ENCODE measurements at regions not wholly inside any gene's neighbourhood (a gene's known extent, or its start where the extent isn't known, plus 50 kb on each side); places are given as distances from the start of the nearest gene placed in this dataset.
"Not testable (repeated sequence)": the region's sequence is repeated elsewhere in the genome, so short reads cannot be mapped to it uniquely, and the experiment has no call there.

GRCh38 chr2:129550536-129550935, 428.9 kb upstream of the RAB6C start:
- no peak for FAIRE-seq

- no peak for FAIRE-seq
These were observed 425.1 kb upstream of the RAB6C start for GRCh38 chr2:129554373-129554772.

DNA sequence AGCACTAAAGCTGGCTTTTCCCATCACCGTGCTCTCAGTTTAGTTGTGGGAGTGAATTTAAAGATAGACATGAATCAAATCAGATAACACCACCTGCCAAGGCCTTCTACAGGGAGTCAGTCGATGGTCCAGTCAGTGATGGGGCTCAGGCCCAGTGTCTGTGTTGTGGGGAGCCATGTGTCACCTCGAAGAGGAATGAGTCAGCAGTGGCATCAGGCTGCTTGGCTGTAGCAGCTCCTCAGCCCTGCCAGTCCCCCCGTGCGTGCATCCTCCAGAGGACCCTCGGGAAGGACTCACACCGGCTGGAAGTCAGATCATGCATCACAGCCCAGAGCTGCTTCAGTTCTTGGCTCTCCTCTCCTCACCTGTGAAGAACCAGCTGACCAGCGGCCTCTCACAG, 420.4 kb upstream of the RAB6C start:
- no peak for FAIRE-seq

DNA sequence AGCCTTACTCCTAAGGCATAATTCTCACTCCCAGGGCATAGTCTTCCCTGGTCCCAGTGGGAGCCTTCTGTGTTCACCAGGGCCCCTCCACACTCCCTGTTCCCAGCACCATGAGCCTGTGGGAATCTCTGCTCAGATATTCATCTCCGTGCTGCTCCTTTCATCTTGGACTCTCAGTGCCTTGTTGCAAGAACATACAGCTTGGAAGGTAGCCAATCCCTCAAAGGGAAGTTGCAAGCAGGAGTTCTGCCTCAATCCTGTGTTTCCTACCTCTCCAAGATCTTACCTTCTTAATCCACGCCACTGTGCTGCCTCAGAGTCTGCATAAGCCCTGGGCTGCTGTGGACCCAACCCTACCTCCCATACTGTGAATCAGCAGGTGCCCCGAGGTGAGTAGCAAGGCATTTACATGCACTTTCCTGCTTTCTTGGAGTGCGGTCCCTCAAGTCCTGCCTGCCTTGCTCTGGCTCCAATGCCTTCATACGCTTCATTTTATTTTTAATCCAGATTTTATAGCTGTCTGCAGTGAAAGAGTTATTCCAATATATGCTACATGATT, 413.8 kb upstream of the RAB6C start:
- no peak for FAIRE-seq

- not testable (repeated sequence) for FAIRE-seq
These were observed 408.7 kb upstream of the RAB6C start for GRCh38 chr2:129570812-129571211.

- FAIRE-seq, result no peak
These were observed 404.0 kb upstream of the RAB6C start for GRCh38 chr2:129575431-129575830.

- no peak for FAIRE-seq
These were observed 403.6 kb upstream of the RAB6C start for GRCh38 chr2:129575880-129576279.

- no peak for FAIRE-seq
These were observed 399.5 kb upstream of the RAB6C start for GRCh38 chr2:129580001-129580400.

GRCh38 chr2:129585760-129586159, 393.7 kb upstream of the RAB6C start:
- no peak for FAIRE-seq

GRCh38 chr2:129587426-129588064, 391.9 kb upstream of the RAB6C start:
- FAIRE-seq, result no peak

GRCh38 chr2:129604560-129604959, 374.9 kb upstream of the RAB6C start:
- no peak for FAIRE-seq

GRCh38 chr2:129605646-129606045, 373.8 kb upstream of the RAB6C start:
- no peak for FAIRE-seq

- FAIRE-seq, result no peak
These were observed 372.8 kb upstream of the RAB6C start for GRCh38 chr2:129606496-129607270.

DNA sequence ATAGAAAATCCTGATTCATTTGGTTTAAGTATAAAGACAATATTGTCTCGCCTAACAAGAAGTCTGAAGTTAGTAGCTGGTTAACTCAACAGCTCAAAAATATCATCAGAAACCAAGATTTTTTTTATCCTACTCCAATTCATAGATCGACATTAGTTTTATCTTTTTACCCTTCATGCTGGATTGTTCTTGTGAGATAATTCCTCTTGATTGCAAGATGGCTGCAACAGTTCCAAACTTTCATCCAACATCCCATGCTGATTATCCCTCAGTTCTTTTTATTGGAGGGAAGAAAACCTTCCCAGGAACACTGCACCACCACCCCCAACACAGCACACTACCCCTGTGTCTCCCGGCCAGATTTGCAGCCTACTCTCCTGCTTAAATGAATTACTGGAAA, 370.2 kb upstream of the RAB6C start:
- no peak for FAIRE-seq

- FAIRE-seq, result no peak
These were observed 368.7 kb upstream of the RAB6C start for GRCh38 chr2:129610766-129611165.

DNA sequence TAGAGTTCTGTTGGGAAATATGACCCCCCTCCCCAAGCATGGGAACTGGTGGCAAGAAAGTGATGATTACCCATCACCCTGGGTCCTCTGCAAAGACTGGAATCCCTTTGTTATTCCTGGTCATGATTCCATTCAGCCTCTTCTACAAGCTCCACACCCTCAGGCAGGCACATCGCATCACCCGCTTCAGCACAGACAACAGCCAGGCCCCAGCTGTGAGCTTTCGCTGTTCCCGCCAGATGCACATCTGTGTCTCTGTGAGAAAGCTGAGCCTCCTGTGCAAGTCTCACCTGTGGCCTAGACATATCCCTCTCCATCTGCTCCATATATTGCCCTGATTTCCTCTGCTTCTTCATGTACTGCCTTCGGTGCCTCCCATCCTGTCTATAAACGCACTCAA, 368.0 kb upstream of the RAB6C start:
- FAIRE-seq, result no peak

DNA sequence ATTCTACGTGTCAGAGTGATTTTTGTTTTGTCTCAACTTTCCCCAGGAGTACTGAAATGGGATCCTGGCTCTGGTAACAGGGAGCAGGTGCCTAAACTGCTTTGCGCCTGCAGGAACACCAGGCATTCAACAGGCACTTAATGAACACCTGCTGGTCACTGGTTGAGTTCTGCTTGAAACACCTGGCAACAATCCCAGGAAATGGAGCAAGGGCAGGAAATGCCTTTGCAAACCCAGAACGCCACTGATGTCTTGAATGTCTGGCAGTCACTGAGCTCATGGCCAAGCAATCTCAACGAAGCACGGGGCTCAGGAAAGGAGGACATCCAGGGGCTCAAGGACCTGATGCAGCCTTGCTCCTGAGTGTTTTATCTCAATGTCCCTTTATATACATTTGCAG, 360.0 kb upstream of the RAB6C start:
- FAIRE-seq, result no peak

GRCh38 chr2:129620411-129620810, 359.1 kb upstream of the RAB6C start:
- no peak for FAIRE-seq

DNA sequence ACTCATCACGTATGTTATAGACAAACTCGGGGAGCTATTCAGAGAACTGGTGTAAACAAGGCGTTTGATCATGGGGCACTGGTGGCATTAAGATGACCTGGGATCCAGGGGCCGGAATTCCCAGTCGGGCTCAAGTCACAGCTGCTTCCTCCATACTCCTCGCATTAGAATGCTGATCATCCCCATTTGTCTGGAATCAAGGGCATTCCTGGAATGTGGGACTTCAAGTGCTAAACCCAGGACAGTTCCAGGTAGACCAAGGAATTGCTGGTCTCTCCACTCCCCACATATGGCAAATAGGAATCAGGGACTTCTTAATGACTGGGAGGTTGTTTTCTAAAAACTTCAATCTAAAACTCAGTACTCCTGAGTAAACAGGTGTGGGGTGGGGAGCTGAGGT, 355.7 kb upstream of the RAB6C start:
- FAIRE-seq, result no peak

- no peak for FAIRE-seq
These were observed 352.0 kb upstream of the RAB6C start for GRCh38 chr2:129627437-129627836.

DNA sequence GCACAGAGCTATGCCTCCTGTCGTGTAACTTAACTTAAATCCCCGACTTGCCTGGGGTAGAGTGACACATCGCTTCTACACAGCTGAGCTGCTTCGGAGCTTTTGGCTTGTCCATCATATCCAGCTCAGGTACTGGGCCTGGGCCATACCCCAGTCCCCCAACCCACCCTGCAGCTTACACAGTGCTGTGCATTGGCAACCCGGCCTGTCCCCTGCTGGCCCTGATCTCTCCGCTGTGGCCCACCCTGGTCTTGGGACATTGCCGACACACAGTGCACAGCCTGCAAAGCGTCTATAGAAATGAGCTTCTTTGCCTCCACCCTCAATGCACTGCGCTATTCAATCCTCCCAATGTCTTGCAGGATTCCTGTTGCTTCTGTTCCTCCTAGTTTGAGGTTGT, 342.8 kb upstream of the RAB6C start:
- no peak for FAIRE-seq

GRCh38 chr2:129641371-129641770, 338.1 kb upstream of the RAB6C start:
- no peak for FAIRE-seq

- no peak for FAIRE-seq
These were observed 336.9 kb upstream of the RAB6C start for GRCh38 chr2:129642526-129643043.

DNA sequence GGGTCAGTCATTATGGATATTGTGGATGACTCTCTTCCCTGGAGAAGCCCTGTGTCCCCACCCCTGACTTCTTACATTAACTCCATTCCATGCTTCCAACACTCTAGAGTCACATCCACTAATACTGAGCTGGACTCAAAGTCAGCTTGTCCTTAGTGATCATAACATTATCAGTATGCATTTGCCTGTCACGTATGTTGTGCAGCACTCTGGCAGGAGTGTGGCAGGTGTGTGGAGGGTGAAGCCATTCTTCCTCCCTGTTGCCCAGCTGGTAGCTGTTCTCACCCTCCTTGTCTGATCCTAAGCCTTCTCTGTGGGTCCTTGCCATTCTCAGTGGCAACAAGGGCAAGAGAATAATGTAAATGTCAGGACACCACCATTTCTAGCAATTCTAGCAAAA, 334.1 kb upstream of the RAB6C start:
- FAIRE-seq, result no peak

Measured in endometrium (tissue), 2 donors.